ENCODE measurements at regions not wholly inside any gene's neighbourhood (a gene's known extent, or its start where the extent isn't known, plus 50 kb on each side); places are given as distances from the start of the nearest gene placed in this dataset.

DNA sequence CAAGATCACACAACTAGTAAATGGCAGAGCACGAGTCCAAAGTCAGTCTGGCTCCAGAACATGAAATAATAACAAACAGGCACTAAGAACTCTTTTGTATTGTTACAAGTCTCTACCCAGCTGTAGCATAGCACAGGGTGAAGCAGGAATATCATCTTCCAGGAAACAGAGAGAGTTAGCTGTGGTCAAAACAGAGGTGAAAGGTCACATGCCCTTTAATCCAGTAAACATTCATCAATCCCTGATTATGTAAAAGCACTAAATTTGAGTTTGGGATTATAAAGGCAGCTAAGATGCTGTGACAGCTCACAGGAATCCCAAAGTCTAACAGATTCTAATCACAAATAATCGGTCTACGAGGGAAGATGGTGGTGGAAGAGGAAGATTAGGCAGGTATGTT is 133.0 kb upstream of the ASTN2 start:
- DNase-seq = no peak

DNA sequence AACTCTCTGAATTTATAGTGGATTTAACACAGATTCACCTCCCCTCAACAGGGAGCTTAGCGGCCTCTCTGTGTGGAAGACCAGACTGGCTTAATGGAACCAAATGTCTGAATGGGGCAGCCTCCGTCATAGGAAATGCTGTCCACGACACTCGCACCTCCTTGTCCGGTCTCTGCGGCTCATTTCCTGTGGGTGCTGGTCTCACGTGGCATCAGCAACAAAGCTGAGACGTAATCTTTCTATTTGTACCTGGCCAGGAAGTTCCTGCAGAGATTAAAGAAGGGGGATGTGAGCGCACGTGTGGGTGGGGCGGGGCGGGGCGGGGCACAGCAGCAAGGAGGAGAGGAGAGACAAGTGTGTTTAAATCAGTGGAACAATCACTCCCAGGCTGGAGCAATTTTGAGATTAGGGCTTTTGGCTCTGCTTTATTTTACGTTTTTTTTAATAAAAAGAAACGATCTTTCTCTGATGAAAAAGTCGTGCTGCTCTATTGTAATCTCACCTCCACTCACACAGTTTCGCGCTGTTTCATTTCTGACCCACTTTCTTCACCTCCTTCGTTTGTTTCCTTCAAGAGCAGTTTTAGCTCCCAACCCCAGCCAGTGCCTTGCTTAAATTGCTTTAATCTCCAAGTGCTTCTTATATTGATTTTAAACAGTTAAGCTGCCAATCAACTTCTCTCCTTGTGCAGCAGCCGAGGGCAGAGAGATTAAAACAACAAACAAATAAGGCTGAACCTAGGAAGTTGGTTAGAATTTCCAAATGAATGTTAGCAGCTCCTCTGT is 132.2 kb upstream of the ASTN2 start:
- no peak for DNase-seq

DNA sequence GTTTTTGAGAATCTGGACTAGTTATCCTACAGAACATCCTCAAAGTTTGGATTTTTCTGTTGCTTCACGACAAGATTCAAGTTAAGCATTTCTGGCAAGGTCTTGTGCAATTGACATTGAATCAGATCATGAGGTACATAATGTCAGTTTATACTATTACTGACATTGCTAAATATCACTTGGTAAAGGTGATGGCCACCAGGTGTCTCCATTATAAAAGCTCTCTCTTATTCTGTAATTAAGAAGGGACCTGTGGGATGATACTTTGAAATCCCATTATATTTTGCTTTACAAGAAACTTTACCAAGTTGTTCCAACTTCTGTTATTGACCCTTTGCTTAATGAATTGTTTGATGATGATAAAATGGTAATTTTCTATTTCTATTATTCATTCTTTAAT is 131.0 kb upstream of the ASTN2 start:
- no peak for DNase-seq

DNA sequence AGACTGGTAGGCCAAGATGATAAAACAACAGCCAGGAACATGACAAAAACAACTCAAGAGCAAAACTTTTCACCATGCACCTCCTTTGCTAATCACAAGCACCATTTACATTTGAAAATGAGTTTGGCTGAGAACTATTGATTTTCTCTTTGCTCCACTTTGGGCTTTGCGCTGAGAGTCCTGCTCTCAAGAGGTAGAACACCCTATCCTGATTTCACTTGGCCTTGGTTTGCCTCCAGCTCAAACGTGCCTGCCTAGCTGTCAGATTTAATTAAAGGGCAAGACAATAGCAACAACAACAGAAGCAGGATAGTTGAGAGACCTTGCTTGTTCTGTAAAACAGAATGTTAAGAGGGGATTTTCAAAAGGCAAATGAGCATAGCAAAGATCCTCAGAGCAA is 128.2 kb upstream of the ASTN2 start:
- no peak for DNase-seq

DNA sequence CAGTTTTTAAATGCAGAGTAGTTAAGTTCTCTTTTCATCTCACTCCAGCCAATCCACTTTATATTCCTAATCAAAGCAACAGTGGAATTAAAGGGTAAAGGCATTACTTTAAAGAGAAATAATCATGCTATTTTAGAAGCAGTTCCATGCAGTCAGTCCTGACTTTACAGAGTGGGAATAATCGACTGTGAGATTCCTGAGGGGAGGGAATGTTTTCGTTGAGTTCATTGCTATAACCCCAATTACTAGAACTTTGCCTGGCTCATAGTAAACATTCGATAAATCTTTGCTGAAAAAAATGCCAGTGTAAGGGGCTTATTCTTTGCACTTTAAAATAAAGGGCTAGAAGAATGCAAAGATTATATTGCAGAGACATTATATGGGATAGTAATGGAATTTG is 127.2 kb upstream of the ASTN2 start:
- DNase-seq = no peak

DNA sequence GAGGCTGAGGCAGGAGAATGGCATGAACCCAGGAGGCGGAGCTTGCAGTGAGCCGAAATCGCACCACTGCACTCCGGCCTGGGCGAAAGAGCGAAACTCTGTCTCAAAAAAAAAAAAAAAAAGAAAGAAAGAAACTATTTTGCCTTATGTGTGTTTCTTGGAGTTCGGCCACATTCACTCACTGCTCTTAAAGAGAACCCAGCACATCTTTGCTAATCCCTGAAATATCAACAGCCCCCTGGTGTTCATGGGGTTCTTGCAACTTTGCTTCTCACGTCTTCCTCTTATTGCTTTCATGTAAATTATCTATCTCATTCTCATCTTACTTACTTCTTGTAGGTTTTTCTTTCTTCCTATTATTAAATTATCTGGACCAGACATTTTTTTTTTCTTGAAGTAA is 126.3 kb upstream of the ASTN2 start:
- DNase-seq = no peak

DNA sequence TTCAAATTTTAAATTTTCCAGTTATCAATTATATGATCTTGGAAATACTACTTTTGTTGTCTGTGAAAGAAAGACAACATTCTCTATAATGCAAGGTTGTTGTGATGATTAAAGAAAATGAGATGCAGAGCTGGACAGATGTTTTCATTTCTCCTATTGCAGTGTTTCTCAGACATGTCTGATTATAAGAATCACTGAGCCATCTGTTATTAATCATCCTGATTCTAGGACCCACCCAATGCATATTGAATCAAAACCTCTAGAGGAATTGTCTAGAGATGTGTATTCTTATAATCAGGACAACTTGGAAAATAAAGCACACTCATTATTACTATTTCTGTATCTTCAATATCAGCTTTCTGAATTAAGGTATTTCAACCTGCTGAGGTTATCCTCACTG is 121.1 kb upstream of the ASTN2 start:
- DNase-seq = no peak

DNA sequence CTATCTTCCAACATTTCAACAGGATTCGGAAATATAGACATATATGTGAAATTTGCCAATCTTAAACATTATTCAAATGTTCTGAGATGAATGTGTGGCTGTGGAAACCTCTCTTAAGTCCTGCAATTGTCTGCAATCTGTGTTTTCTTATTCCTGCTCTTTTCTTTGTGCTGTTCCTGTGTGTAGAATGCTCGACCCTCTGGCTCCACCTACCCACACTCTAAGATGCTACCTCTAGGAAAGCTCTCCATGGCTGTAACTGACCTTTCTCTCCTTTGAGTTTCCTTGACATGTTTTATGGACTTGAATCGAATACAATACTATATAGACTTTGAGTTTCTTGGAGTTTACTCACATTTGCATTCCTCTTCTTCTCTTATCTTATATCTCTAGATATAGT is 120.6 kb upstream of the ASTN2 start:
- DNase-seq = peak in 1 of 14 donors; percentile 24

DNA sequence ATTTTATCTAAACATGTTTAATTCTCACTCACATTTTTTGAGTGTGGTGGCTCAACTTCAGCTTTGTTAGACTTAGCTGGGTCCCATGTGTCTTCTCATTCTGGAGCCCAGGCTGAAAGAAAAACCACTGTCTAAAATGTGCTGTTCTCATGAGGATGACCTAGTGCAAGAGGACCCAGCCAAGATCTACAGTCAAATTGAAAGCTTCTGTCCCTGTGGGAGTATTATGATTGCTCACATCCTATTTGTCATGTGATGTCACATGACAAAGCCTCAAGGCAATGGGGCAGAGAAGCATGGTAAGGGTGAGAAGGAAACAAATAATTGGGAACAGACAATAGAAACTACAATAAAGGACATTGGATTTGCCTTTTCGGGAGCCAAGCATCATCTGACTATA is 113.4 kb upstream of the ASTN2 start:
- DNase-seq = no peak

DNA sequence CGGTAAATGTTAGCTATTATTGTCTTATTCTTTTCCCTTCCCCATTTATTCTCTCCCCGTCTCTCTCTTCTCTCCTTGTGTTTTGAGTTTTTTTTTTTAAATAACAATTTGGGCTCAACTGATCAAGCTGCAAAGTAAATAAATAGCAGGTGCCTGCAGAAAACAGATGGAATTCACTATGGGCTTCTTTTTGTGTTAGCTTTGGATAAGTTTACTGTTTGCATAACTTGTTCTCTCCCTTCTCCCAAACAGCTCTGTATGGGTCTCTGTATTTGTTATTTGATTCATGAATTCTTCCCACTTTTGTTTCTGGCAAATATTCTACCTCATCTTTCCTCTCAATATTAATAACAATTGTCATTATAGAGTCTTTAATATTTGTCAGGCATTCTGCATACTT is 111.8 kb upstream of the ASTN2 start:
- DNase-seq = no peak

DNA sequence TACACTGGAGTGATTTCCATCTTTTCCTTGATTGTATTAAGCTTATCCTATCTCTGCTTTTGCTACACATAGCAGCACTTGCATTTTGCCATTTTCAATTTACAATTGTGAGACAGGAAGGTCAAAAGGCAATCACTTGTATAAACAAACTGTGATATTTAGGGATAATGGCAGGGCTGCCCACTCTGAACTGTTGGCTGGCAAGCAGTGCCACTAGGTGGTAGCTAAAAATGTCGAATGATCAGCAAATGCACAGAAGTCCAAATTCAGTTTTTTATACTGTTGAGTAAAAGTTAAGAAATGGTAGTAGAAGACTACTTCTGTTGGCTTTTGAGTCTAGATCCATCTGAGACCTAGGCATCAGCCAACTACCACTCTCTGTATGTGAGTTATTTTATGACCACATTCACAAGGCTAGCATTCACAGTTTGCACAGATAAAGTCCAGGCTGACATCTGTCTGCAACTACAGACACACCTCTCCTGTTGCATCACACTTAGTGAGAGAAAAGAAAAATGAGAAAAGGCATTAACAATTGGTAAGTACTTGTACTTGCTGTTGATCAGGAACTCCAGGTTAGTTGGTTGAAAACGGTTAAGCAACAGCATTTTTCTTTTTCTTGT is 108.8 kb upstream of the ASTN2 start:
- DNase-seq = no peak

DNA sequence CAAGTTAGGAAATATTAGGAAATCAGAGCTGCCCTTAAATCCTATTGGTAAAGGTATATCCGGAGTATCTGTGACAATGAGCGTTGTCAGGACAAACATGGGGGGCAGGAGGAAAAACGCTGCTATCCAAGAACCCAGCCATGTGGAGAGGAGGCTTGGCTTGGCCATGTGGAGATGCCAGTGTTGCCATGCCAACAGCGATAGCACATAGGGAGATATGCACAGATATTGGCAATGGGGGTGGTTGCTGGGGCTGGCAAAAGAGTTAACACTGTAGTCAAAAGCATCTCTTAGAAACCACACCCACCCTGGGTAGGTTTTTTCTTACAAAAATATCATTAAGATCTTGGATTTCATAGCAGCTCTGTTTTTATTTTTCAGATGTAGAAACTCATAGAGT is 106.4 kb upstream of the ASTN2 start:
- no peak for DNase-seq

DNA sequence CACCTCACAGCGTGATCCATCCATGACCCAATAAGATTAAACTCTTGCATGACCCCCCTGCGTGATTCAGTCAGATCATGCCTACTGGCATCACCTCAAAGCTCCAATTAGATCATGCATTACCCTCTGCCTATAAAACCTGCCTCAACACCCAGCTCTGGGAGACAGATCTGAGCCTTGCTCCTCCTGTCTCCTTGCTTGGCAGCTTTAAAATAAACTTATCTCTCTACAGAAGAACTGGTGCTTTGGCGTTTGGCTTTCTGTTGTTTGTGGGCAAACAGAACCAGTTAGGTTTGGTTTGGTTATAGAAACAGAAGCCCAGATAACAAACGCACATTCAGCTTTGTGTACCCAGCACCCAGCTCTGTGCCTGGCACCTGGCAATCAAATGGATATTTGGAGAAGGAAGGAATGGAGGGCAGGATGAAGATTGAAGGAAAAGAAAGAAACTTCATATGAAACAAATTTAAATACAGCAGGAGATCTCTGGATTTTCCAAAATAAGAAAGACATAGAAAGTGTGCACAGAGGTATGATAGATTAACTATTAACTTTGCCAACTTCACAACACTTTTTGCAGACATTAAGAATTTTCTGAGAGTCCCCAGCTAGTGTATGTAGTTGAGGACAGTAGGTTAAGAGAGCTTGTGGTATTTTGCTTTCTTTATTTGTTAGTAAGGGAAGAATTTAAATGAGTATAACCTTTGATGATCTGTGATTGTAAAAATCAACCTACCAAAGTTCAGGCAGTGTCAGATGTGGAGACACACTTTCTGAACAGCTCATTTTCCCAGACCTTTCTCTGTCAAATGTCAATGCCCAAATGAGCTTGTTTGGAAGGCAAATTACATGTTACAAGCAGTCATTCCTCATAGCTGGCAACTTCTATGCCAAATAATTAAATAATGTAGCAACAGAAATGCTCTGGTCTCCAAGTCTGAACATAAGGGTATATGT is 102.1 kb upstream of the ASTN2 start:
- DNase-seq = no peak

DNA sequence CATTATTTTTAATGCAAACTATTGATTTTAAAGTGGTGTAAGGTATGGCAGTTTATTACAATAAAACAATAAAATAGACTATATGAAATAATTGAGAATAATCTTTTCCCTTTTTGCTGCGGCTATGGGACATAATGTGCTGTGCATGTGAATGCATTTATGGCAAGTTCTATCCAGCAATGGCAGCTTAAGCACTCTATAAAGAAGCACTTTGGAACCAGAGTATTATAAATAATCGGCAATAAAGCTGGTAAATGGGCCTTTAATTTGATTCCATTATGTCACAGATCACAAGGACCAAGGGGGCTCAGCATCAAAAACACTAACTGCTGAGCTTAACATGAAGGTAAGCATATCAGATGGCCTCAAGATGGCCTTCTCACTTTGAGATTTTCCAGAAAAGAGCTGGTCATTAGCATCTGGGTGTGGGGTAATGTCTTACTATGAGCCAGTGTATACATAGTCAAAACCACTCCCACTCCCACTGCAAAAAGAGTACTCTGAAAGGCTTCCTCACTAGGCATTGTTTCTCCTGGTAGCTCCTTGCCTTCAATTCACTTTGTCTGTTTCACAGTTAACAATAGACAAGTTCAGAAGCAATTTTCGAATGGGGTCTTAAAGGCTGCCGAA is 97.1 kb upstream of the ASTN2 start:
- no peak for DNase-seq

DNA sequence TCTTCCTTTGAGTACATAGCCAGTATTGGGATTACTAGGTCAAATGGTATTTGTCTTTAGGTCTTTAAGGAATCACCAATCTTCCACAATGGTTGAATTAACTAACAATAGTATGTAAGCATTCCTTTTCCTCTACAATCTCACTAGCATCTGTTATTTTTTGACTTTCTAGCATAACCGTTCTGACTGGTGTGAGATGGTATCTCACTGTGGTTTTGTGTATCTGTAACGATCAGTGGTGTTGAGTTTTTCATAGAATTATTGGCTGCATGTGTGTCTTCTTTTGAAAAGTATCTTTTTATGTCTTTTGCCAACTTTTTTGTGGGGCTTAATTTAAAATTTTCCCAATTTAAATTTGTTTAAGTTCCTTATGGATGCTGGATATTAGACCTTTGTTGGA is 81.5 kb upstream of the ASTN2 start:
- DNase-seq = no peak

DNA sequence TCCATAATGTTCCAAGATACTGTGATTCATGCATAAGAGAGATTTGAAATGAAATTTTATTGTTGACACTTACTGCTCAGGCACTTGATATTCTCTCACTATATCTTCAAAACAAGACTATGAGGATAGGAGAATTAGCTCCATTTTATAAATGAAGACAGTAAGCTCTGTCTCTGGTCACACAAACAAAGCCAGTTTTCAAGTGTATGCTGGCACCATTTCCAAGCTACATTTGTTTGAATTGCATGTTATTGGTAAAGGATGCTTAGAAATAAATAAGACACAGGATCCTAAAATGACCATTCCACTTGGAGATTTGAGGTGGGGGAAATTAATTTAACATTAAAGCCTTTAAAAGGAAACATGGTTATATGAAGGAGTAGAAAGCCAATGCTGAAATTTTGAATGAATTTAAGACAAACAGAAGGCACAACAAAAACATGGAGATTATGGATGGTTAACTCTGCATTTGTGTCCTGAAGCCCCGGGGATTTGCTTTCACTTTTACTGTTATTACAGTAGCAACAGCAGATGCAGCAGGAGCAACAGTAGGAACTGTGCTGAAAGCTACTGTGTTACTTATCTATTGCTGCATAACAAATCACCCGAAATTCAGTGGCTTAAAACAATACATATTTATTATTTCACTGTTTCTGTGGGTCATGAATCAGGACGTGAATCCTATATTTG is 79.7 kb upstream of the ASTN2 start:
- DNase-seq = peak in 1 of 14 donors; percentile 19

DNA sequence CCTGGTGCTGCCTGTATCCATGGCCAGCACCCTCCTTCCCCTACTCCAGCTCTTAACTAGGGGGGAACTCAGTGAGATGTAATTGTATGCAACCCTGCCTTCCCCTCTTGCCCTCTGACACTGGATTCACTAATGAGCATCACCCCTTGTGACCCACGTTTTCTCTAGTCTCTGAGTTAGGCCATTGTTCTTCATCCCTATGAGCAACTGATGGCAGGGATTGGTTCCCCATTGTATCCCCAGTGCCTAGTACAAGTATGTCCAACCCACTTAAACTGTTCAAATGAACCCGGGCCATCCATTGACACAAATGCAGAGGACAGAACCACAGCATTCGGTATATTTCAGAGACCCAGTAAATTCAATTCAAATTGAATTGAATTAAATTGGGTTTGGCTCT is 77.6 kb upstream of the ASTN2 start:
- peak in 5 of 14 donors; percentile 4 to 45 (median 15) for DNase-seq

DNA sequence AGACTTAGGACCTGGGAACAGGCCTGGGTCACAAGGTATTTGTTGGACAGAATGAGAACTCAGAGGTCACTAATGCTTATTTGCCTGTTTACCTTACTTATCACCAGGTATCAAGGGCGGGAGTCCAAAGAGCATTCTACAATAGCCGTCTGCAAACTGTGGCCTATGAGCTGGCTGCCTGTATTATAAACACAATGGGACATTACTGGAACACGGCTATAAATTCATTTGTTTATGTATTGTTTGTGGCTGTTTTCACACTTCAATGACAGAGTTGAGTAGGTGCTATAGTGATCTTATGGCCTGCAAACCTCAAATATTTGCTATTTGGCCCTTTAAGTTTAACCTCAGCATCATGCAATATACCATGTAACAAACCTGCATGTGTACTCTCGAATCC is 76.6 kb upstream of the ASTN2 start:
- DNase-seq = no peak

DNA sequence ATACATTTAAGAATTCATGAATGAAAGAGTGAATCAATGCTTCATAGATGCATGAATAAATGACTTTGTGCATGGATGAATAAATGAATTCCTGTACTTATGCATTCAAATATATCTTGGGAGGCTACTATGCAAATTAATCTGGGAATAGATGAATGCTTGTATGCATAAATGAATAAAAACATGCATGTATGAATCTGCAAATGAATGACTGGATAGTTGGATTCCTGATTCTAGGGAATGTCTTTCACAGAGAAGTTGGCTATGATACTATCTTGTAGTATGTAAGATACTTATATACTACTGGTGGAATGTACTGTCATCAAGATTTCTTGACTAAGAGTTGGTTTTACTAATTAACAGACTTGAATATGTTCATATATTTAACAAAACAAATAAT is 75.3 kb upstream of the ASTN2 start:
- no peak for DNase-seq

DNA sequence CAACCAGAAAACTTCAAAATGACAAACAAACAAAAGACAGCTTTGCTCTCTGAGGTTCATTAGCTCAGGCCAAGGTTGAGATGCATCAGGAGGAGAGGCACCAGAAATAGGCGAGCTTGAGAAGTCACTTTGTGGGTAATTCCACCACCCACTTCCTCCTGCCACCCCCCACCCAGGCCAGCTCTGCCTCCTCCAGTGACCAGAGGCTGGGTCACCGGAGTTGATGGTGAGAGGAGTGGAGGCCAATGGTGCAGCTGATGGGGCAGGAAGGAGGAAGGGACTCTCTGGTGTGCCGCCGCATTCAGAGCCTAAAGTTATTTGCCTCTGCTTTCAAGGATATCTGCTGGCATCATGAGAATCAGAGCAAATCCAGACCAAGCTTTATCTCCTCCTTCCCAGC is 73.8 kb upstream of the ASTN2 start:
- DNase-seq = no peak

DNA sequence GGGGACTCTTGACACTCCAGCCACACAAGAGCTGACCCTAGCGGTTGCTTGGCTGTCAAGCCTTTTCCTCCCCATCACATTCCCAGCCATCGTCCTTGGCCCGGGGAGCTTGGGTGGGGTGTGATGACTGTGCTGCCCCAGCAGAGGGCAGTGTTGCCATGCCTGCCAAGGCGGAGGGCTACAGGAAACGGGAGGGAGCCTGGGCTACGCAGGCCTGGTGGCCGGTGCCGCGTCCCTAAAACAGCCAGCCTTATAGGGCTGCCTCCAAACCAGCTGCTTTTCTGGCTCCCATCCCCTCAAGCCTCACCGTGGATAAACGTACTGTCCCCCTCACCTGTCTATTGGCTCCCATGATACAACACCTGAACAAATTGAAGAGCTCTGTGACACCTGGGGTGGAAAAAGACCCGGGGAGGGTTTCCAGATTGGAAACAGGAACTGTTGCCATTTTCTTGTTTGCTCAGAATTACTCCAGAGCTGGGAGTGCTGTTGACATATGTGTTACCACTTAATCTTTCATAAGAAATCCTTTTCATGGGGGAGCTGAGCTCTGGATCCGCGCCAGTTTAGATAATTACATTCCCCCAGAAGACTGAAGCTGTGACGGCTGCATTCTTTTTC is 72.8 kb upstream of the ASTN2 start:
- DNase-seq = peak; percentile 3 to 83 (median 66)

DNA sequence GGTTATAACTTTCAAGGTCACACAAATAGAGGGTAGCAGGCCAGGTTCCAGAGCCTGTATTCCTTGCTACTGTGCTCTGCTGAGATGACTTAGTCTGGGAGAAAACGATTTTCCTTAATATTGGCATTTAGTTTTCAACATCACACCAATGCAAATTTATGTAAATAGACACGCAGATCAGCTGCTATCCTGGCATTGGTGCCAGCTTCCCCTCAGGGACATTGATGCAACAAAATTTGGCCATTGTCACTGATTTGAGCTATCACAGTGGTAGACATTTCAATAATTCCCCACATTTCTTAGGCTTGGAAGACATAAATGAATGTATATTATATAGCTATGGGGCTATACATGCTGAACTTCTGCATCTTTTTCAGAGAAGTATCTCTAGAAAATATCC is 71.6 kb upstream of the ASTN2 start:
- no peak for DNase-seq

All from C1 segment of cervical spinal cord (tissue), 14 donors.